ENCODE measurements at regions not wholly inside any gene's neighbourhood (a gene's known extent, or its start where the extent isn't known, plus 50 kb on each side); places are given as distances from the start of the nearest gene placed in this dataset.

GRCh38 chr11:106156290-106156937 lies 79.0 kb downstream of the AASDHPPT start:
- intact Hi-C loops (cut with micrococcal nuclease) (loop anchor here (10.0 kb wide), 1 partner anchor 878 kb away; no protein-coding TSS in a partner anchor), in situ Hi-C loops (cut with MboI) (no loop called here)
- no peaks in the 10 kb centered on the region for H3K4me1 ChIP-seq (replicated peaks in 1 of 2; ENCODE audit: control insufficient read depth in 2 of 2, insufficient read depth in 2 of 2, low read length in 2 of 2)
- H4K20me1 ChIP-seq (replicated peaks; ENCODE audit: control insufficient read depth, insufficient read depth, low read length) = no peaks in the 10 kb centered on the region
- ChIA-PET POLR2A (interaction anchor here (0.6 to 0.7 kb wide), 2 partner anchors 12 to 96 kb away, joined by 3 read pairs; no protein-coding TSS in a partner anchor), CTCF (ENCODE audit: low intra/inter-chr PET ratio) (no interaction called here)
- no peak overlapping the region for H3K27ac ChIP-seq (ENCODE audit: extremely low read depth, low read depth, low read length)
- H3K9me1 ChIP-seq (ENCODE audit: control insufficient read depth, insufficient read depth, low read length) = no peaks in the 10 kb centered on the region
- peak; percentile 67 for FAIRE-seq
- H2AFZ ChIP-seq (ENCODE audit: low read depth, low read length) = no peak overlapping the region
- 0% methylated on average over 4 of the region's 4 CpGs for WGBS (ENCODE audit: insufficient coverage, low coverage, missing lambda C conversion rate)
- DNase-seq (ENCODE audit: extremely low read depth in 1 of 4, low spot score in 3 of 4) = peak; percentile 10 to 35 (median 18)
- H3K9ac ChIP-seq (ENCODE audit: insufficient read depth in 1 of 2, low read depth in 2 of 2, low read length in 2 of 2) = no peak overlapping the region
- no peak overlapping the region for H3K4me3 ChIP-seq
- ATAC-seq = peak; percentile 46; the same call in 1 of the 3 replicates
- no peaks in the 10 kb centered on the region for H3K27me3 ChIP-seq (ENCODE audit: control insufficient read depth in 2 of 2, insufficient read depth in 2 of 2, low read length in 2 of 2)
- BruUV-seq (replicated peaks) = no TSS peak
- H3K79me2 ChIP-seq (ENCODE audit: control insufficient read depth, insufficient read depth, low read length) = no peaks in the 10 kb centered on the region
- H3K36me3 ChIP-seq (ENCODE audit: control insufficient read depth, insufficient read depth, low read length) = no peaks in the 10 kb centered on the region
- no peaks in the 10 kb centered on the region for H3K9me3 ChIP-seq (replicated peaks; ENCODE audit: control insufficient read depth, insufficient read depth, low read depth, low read length)
- no peak overlapping the region for H3K4me2 ChIP-seq (ENCODE audit: insufficient read depth, low read length)
- TF ChIP-seq CEBPG (CRISPR knock-in tag; IDR thresholded peaks at IDR 0.05) (no peak), CEBPG (tag; conservative IDR thresholded peaks at IDR 0.05 in 1 of 2, IDR thresholded peaks at IDR 0.05 in 1 of 2) (peak in 1 of 2 experiments; percentile 48; a peak in 1 of 4 replicates), CHCHD3 (CRISPR knock-in tag; IDR thresholded peaks at IDR 0.05) (no peak), ATF1 (CRISPR knock-in tag; IDR thresholded peaks at IDR 0.05) (no peak), ATF1 (tag; IDR thresholded peaks at IDR 0.05) (peak; percentile 38; the same call in 1 of the 2 replicates), ZNF707 (CRISPR knock-in tag; conservative IDR thresholded peaks at IDR 0.05) (no peak), ATF7 (IDR thresholded peaks at IDR 0.05) (no peak), CEBPB (tag; IDR thresholded peaks at IDR 0.05) (peak; percentile 80), CTCF (IDR thresholded peaks at IDR 0.05 in 2 of 3, conservative IDR thresholded peaks at IDR 0.05 in 1 of 3; ENCODE audit: insufficient read depth in 2 of 3, low read depth in 1 of 3, low read length in 3 of 3) (peak; percentile 19 to 37 (median 21); a peak in 3 of 6 replicates), CEBPZ (IDR thresholded peaks at IDR 0.05; ENCODE audit: borderline replicate concordance, low read depth, low read length) (no peak), MAFG (tag; conservative IDR thresholded peaks at IDR 0.05) (peak; percentile 51; the same call in 1 of the 2 replicates), RAD21 (CRISPR knock-in tag; conservative IDR thresholded peaks at IDR 0.05 in 1 of 2, IDR thresholded peaks at IDR 0.05 in 1 of 2) (peak; percentile 49 to 57), PRMT5 (CRISPR knock-in tag; IDR thresholded peaks at IDR 0.05) (no peak), MAFK (IDR thresholded peaks at IDR 0.05; ENCODE audit: low read length) (peak; percentile 43; the same call in 1 of the 2 replicates), ZNF316 (IDR thresholded peaks at IDR 0.05) (peak; percentile 70), U2AF1 (optimal IDR thresholded peaks at IDR 0.05; ENCODE audit: low read depth, low read length) (no peak)

All from K562 (cell line).